ENCODE measurements at regions not wholly inside any gene's neighbourhood (a gene's known extent, or its start where the extent isn't known, plus 50 kb on each side); places are given as distances from the start of the nearest gene placed in this dataset.
A peak's percentile ranks its signal among the peaks of the same experiment; 100 is the strongest.

DNA sequence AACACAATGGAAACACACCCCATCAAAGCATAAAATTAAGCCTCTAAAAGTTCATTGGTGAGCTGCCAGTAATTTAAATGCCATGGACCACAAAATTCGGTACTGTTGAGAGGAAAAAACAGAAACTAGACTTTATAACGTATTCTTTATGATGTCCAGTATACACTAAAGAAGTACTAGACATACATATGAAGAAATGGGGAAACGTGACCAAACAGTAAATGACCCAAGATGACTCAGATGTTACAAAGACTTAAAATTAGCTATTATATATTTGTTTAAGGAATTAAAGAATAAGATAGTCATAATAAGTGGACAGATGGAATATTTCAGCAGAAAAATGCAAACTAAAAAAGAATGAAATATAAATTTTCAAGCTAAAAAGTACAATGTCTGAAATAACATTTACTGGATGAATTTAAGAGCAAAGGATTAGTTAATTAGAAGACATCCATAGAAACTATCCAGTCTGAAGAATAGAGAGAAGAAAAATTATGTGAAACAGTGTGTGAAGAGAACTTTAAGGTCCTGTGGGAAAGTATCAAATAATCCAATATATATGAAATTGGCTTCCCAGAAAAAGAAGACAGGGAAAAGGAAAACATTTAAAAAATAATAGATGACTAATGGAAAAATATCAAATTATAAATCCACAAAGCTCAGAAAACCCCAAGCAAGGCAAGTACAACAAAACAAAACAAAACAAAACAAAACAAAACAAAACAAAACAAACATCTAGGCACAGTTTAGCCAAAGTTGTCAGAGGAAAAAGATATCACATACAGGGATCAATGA is 69.4 kb downstream of the SAMD9 start:
- Mint-ChIP-seq H3K27ac (no peak overlapping the region), H3K9me3 (no peaks in the 10 kb centered on the region), H3K36me3 (no peaks in the 10 kb centered on the region), H3K27me3 (peaks cover 5% of the 10 kb centered on the region), H3K4me3 (no peak overlapping the region), H3K4me1 (ENCODE audit: low read depth) (peaks cover 6% of the 10 kb centered on the region)
- intact Hi-C loops (cut with micrococcal nuclease), result no loop called here
- no peak for DNase-seq
- ChIA-PET POLR2A (no interaction called here), CTCF (interaction anchor here (1.1 to 1.5 kb wide), 3 partner anchors 428 to 520 kb away, joined by 3 to 4 read pairs (median 3); partner anchors contain the start of genes PEX1 and RBM48)

DNA sequence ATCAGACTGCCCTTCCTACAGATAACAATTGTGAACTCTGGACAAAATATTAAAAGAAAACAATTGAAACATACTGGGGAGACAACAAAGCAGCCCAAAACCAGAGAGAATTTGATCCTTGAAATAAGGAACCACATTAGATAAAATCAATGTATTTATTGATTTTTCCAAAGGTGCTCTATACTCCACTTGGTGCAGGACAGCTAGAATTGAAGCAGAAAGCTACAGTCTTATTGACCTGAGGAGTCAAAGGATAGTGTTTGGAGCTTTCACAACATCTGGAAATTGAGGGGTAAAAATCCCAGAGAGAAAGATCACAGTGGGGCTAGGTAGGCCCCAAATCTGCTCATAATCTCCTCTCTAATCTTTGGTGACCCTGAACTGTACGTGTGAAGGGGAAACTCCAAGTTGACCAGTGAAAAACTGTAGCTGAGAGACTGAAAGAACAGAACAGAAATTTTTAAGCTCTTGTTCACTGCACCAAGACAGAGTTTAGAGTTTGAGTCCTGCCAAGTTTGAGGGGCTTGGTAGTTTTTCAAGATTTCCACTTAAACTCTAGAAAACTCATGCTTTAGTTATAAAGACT is 70.2 kb downstream of the SAMD9 start:
- CTCF ChIA-PET, result interaction anchor here (1.1 to 1.5 kb wide), 2 partner anchors 427 to 462 kb away, joined by 3 to 4 read pairs; no protein-coding TSS in a partner anchor
- no peaks in the 10 kb centered on the region for H3K9me3 Mint-ChIP-seq
- POLR2A ChIA-PET, result no interaction called here

DNA sequence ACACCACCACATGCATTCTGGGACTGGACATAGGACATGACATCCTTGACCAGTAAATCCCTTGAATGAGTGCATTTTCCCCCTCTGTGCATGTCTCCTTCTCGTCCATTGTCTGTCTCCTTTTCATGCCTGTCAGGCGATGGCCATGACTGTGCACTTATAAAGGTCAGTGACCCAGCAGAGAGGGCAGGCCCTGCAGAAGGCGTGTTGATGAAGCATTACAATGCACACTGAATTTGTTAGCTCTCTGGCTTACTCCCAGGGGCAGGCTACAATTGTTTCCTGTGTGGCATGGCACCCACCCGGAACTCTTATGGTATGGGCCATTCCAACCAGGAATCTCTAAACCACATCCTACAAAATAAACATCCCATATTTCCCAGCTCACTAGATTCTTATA is 71.1 kb downstream of the SAMD9 start:
- no peak overlapping the region for H3K27ac Mint-ChIP-seq
- intact Hi-C loops (cut with micrococcal nuclease), result no loop called here

More for the DNA sequence above, 70.2 kb downstream of the SAMD9 start:
- DNase-seq, result no peak
- H3K27me3 Mint-ChIP-seq, result peaks cover 5% of the 10 kb centered on the region
- no peak overlapping the region for H3K4me3 Mint-ChIP-seq
- peaks cover 4% of the 10 kb centered on the region for H3K4me1 Mint-ChIP-seq (ENCODE audit: low read depth)
- H3K27ac Mint-ChIP-seq, result no peak overlapping the region
- no peaks in the 10 kb centered on the region for H3K36me3 Mint-ChIP-seq
- intact Hi-C loops (cut with micrococcal nuclease), result no loop called here

GRCh38 chr7:93044147-93044810 is 73.5 kb downstream of the SAMD9 start:
- peaks cover 5% of the 10 kb centered on the region for H3K27me3 Mint-ChIP-seq
- peaks cover 4% of the 10 kb centered on the region for H3K4me1 Mint-ChIP-seq (ENCODE audit: low read depth)
- no peak overlapping the region for H3K4me3 Mint-ChIP-seq
- ChIA-PET CTCF (interaction anchor here (1.0 to 1.5 kb wide), 3 partner anchors 12 to 620 kb away, joined by 3 to 4 read pairs (median 3); no protein-coding TSS in a partner anchor), POLR2A (no interaction called here)
- intact Hi-C loops (cut with micrococcal nuclease), result no loop called here
- H3K9me3 Mint-ChIP-seq, result no peaks in the 10 kb centered on the region
- H3K27ac Mint-ChIP-seq, result no peak overlapping the region
- H3K36me3 Mint-ChIP-seq, result no peaks in the 10 kb centered on the region
- DNase-seq, result no peak

More for the DNA sequence above, 71.1 kb downstream of the SAMD9 start:
- DNase-seq, result no peak
- CTCF ChIA-PET, result no interaction called here
- Mint-ChIP-seq H3K9me3 (no peaks in the 10 kb centered on the region), H3K4me1 (ENCODE audit: low read depth) (peaks cover 4% of the 10 kb centered on the region), H3K27me3 (peaks cover 5% of the 10 kb centered on the region), H3K4me3 (no peak overlapping the region), H3K36me3 (no peaks in the 10 kb centered on the region)
- POLR2A ChIA-PET, result no interaction called here

DNA sequence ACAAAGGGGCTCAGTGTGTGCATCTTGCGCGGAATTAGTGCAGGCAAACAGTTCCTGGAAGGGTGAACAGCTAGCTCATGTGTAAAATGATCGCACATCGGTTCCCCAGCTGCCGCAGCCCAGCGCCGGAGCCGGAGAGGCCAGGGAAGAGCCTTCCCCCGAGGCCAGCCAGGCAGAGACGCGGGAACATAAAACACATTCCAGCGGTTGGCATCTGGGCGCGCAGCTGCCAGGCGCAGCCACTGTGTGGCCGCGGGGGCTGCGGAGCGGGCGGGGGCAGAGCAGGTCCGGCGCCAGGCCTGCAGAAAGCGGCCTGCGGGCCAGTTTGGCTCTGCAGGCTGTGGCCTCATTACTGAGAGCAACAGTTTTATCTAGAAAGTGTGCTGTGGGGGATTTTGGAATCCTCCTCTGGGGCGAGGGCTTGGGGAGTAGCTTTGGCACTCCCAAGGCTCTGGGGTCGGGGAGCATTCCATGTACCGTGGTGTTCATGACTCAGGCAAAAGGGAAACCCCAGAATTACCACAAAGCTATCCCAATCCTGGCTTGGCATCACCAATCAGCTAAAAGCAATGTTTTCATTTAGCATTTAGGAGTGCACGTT is 74.3 kb downstream of the SAMD9 start:
- intact Hi-C loops (cut with micrococcal nuclease), result no loop called here
- ChIA-PET CTCF (interaction anchor here (1.0 to 1.5 kb wide), 3 partner anchors 12 to 619 kb away, joined by 3 to 4 read pairs (median 3); no protein-coding TSS in a partner anchor), POLR2A (no interaction called here)
- no peaks in the 10 kb centered on the region for H3K36me3 Mint-ChIP-seq
- H3K27ac Mint-ChIP-seq, result no peak overlapping the region
- no peaks in the 10 kb centered on the region for H3K9me3 Mint-ChIP-seq
- no peak overlapping the region for H3K4me3 Mint-ChIP-seq
- H3K4me1 Mint-ChIP-seq (ENCODE audit: low read depth), result peaks cover 4% of the 10 kb centered on the region
- no peak for DNase-seq
- H3K27me3 Mint-ChIP-seq, result peaks cover 5% of the 10 kb centered on the region

- Mint-ChIP-seq H3K27ac (no peak overlapping the region), H3K9me3 (no peaks in the 10 kb centered on the region), H3K4me1 (ENCODE audit: low read depth) (peaks cover 26% of the 10 kb centered on the region), H3K36me3 (no peaks in the 10 kb centered on the region), H3K27me3 (no peaks in the 10 kb centered on the region), H3K4me3 (no peak overlapping the region)
- ChIA-PET POLR2A (interaction anchor here (0.5 kb wide), 1 partner anchor 192 kb away, joined by 4 read pairs; no protein-coding TSS in a partner anchor), CTCF (interaction anchor here (0.8 kb wide), 1 partner anchor 419 kb away, joined by 3 read pairs; no protein-coding TSS in a partner anchor)
- no peak for DNase-seq
- intact Hi-C loops (cut with micrococcal nuclease), result no loop called here
These were observed 77.4 kb downstream of the SAMD9 start for GRCh38 chr7:93040355-93040754.

DNA sequence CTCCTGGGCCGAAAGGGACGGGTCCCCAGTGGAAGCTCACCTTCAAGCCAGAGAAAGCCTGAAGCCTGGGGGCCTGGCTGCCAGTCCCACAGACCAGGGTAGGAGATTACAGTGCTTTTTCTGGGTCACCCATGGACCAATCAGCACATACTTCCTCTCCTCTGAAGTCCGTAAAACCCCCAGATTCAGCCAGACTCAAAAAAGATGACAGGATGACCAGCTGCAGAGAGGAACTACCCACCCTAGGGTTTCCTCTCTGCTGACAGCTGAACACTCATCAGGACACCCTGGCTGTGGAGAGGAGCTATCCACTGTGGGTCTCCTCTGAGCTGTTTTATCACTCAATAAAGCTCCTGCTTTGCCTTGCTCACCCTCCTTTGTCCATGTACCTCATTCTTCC is 78.0 kb downstream of the SAMD9 start:
- Mint-ChIP-seq H3K4me1 (ENCODE audit: low read depth) (peaks cover 26% of the 10 kb centered on the region), H3K4me3 (no peak overlapping the region), H3K27me3 (no peaks in the 10 kb centered on the region), H3K36me3 (no peaks in the 10 kb centered on the region), H3K27ac (no peak overlapping the region), H3K9me3 (no peaks in the 10 kb centered on the region)
- ChIA-PET CTCF (interaction anchor here (0.6 to 0.8 kb wide), 2 partner anchors 14 to 418 kb away, joined by 3 read pairs; no protein-coding TSS in a partner anchor), POLR2A (no interaction called here)
- intact Hi-C loops (cut with micrococcal nuclease), result loop anchor here (5.0 kb wide), 2 partner anchors 332 to 352 kb away; no protein-coding TSS in a partner anchor
- DNase-seq, result no peak

DNA sequence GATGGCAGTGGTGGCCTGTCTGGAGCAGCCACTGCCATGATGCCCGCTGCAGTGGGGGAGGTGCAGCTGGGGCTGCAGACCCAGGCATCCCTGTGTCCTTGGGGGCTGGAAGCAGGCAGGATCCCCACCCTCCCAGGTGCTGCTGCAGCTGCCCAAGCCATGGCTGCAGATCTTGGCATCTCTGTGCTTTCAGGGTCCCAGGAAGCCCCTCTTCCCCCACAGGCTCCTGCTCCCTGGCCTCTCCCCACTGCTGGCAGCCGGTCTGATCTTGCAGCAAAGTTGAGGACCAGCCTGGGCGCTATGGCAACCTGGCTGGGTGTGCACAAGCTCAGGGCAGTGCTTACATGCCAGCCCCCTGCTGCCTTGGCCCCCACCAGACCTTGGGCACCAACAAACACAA is 78.5 kb downstream of the SAMD9 start:
- no peak overlapping the region for H3K27ac Mint-ChIP-seq
- intact Hi-C loops (cut with micrococcal nuclease), result loop anchor here (5.0 kb wide), 2 partner anchors 332 to 352 kb away; no protein-coding TSS in a partner anchor
- no peak for DNase-seq
- ChIA-PET CTCF (interaction anchor here (0.6 kb wide), 1 partner anchor 14 kb away, joined by 3 read pairs; no protein-coding TSS in a partner anchor), POLR2A (no interaction called here)
- no peaks in the 10 kb centered on the region for H3K27me3 Mint-ChIP-seq
- no peak overlapping the region for H3K4me3 Mint-ChIP-seq
- no peaks in the 10 kb centered on the region for H3K36me3 Mint-ChIP-seq
- peaks cover 22% of the 10 kb centered on the region for H3K4me1 Mint-ChIP-seq (ENCODE audit: low read depth)
- no peaks in the 10 kb centered on the region for H3K9me3 Mint-ChIP-seq

- peaks cover 22% of the 10 kb centered on the region for H3K4me1 Mint-ChIP-seq (ENCODE audit: low read depth)
- CTCF ChIA-PET, result interaction anchor here (0.5 to 1.1 kb wide), 6 partner anchors 84 to 508 kb away, joined by 3 to 5 read pairs (median 4); partner anchors contain the start of gene RBM48
- no peak overlapping the region for H3K4me3 Mint-ChIP-seq
- peaks cover 3% of the 10 kb centered on the region for H3K36me3 Mint-ChIP-seq
- peaks cover 8% of the 10 kb centered on the region for H3K9me3 Mint-ChIP-seq
- no peaks in the 10 kb centered on the region for H3K27me3 Mint-ChIP-seq
- intact Hi-C loops (cut with micrococcal nuclease), result loop anchor here (1.0 to 5.0 kb wide), 12 partner anchors 79 to 508 kb away; partner anchors contain the start of genes PEX1, RBM48 and VPS50
- POLR2A ChIA-PET, result interaction anchor here (0.9 to 1.7 kb wide), 6 partner anchors 13 to 792 kb away, joined by 3 to 10 read pairs (median 5); partner anchors contain the start of genes ANKIB1, CDK6 and KRIT1
- peak; percentile 64 for DNase-seq
- H3K27ac Mint-ChIP-seq, result peak overlapping the region; percentile 53
These were observed 81.0 kb downstream of the SAMD9 start for GRCh38 chr7:93036807-93037206.

DNA sequence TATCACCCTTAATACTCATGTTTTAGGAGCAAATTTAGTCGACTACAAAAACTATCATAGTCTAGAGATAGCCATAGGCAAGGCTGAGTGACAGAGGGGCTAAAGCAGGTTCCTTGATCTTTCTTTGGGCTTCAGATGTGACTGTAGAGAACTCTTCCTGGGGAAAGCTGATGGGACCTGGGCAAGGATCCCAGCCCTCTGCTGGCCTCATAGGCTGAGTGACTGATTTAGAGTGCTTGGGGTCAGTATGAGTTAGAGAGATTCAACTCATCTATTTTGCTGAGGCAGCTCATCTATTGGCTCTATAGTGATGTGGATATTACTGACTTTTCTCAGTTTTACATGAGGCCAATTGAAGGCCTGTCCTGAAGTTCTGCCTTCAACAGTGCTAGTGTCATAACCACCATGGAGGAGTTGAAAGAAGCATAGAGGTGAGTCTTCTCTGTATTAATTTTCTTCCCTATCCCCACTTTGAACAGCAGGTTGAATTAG is 81.6 kb downstream of the SAMD9 start:
- H3K4me3 Mint-ChIP-seq, result no peak overlapping the region
- H3K27ac Mint-ChIP-seq, result peak overlapping the region; percentile 53
- no peak for DNase-seq
- no peaks in the 10 kb centered on the region for H3K27me3 Mint-ChIP-seq
- peaks cover 22% of the 10 kb centered on the region for H3K4me1 Mint-ChIP-seq (ENCODE audit: low read depth)
- POLR2A ChIA-PET, result interaction anchor here (0.9 to 1.7 kb wide), 6 partner anchors 12 to 791 kb away, joined by 3 to 10 read pairs (median 5); partner anchors contain the start of genes ANKIB1, CDK6 and KRIT1
- intact Hi-C loops (cut with micrococcal nuclease), result loop anchor here (1.0 to 5.0 kb wide), 11 partner anchors 79 to 507 kb away; partner anchors contain the start of genes PEX1, RBM48 and VPS50
- CTCF ChIA-PET, result interaction anchor here (0.5 to 1.1 kb wide), 3 partner anchors 84 to 172 kb away, joined by 3 to 5 read pairs (median 4); no protein-coding TSS in a partner anchor
- H3K9me3 Mint-ChIP-seq, result peaks cover 12% of the 10 kb centered on the region
- peaks cover 6% of the 10 kb centered on the region for H3K36me3 Mint-ChIP-seq

GRCh38 chr7:93031795-93032194 is 86.0 kb downstream of the SAMD9 start:
- Mint-ChIP-seq H3K4me1 (ENCODE audit: low read depth) (peaks cover 11% of the 10 kb centered on the region), H3K27ac (no peak overlapping the region), H3K27me3 (peaks cover 11% of the 10 kb centered on the region), H3K4me3 (no peak overlapping the region), H3K9me3 (peaks cover 17% of the 10 kb centered on the region), H3K36me3 (peaks cover 11% of the 10 kb centered on the region)
- intact Hi-C loops (cut with micrococcal nuclease), result no loop called here
- ChIA-PET CTCF (no interaction called here), POLR2A (no interaction called here)
- no peak for DNase-seq
